ENCODE measurements at regions not wholly inside any gene's neighbourhood (a gene's known extent, or its start where the extent isn't known, plus 50 kb on each side); places are given as distances from the start of the nearest gene placed in this dataset.

- TF ChIP-seq SAP30 (IDR thresholded peaks at IDR 0.05; ENCODE audit: borderline replicate concordance, insufficient read depth, low read depth, low read length, poor library complexity, severe bottlenecking), result no peak
Measured at GRCh38 chr10:28922127-28922526, 244.8 kb downstream of the BAMBI start (continued).

- ATAC-seq, result no peak
- in situ Hi-C loops (cut with MboI), result no loop called here
Measured at GRCh38 chr10:28922861-28923260, 245.5 kb downstream of the BAMBI start.

More at GRCh38 chr10:28922861-28923260, 245.5 kb downstream of the BAMBI start:
- no peaks in the 10 kb centered on the region for H3K27me3 ChIP-seq (ENCODE audit: control insufficient read depth in 2 of 2, insufficient read depth in 2 of 2, low read length in 2 of 2)
- H2AFZ ChIP-seq (ENCODE audit: low read depth, low read length), result no peak overlapping the region
- H3K79me2 ChIP-seq (ENCODE audit: control insufficient read depth, insufficient read depth, low read length), result no peaks in the 10 kb centered on the region
- ChIA-PET CTCF (ENCODE audit: low intra/inter-chr PET ratio) (no interaction called here), POLR2A (interaction anchor here (0.9 kb wide), 1 partner anchor 61 kb away, joined by 3 read pairs; no protein-coding TSS in a partner anchor)
- no peak for DNase-seq (ENCODE audit: extremely low read depth in 1 of 4, low spot score in 3 of 4)
- H4K20me1 ChIP-seq (replicated peaks; ENCODE audit: control insufficient read depth, insufficient read depth, low read length), result no peaks in the 10 kb centered on the region
- TF ChIP-seq ZBTB34 (CRISPR knock-in tag; IDR thresholded peaks at IDR 0.05) (no peak), KHSRP (IDR thresholded peaks at IDR 0.05) (no peak), HMGN3 (IDR thresholded peaks at IDR 0.05; ENCODE audit: borderline replicate concordance, extremely low read depth, insufficient read length, low read depth, low read length) (no peak), CBX2 (IDR thresholded peaks at IDR 0.05; ENCODE audit: insufficient read depth, low read length, poor library complexity, severe bottlenecking) (no peak), DACH1 (IDR thresholded peaks at IDR 0.05; ENCODE audit: partially characterized antibody) (no peak), ELF4 (CRISPR knock-in tag; IDR thresholded peaks at IDR 0.05) (no peak), EHMT2 (IDR thresholded peaks at IDR 0.05) (no peak), RBBP5 (IDR thresholded peaks at IDR 0.05; ENCODE audit: borderline replicate concordance, insufficient read depth, low read length, poor library complexity, severe bottlenecking) (no peak)
- no peak overlapping the region for H3K4me2 ChIP-seq (ENCODE audit: insufficient read depth, low read length)
- no peak overlapping the region for H3K9ac ChIP-seq (ENCODE audit: insufficient read depth in 1 of 2, low read depth in 2 of 2, low read length in 2 of 2)
- intact Hi-C loops (cut with micrococcal nuclease), result no loop called here
- no peak overlapping the region for H3K4me3 ChIP-seq
- FAIRE-seq, result no peak
- H3K9me1 ChIP-seq (ENCODE audit: control insufficient read depth, insufficient read depth, low read length), result no peaks in the 10 kb centered on the region
- H3K27ac ChIP-seq (ENCODE audit: extremely low read depth, low read depth, low read length), result no peak overlapping the region
- peaks cover 0 to 5% of the 10 kb centered on the region in 2 experiments; a peak in 1 of 5 replicates for H3K4me1 ChIP-seq (replicated peaks in 1 of 2; ENCODE audit: control insufficient read depth in 2 of 2, insufficient read depth in 2 of 2, low read length in 2 of 2)
- no peaks in the 10 kb centered on the region for H3K36me3 ChIP-seq (ENCODE audit: control insufficient read depth, insufficient read depth, low read length)
- BruUV-seq (replicated peaks), result no TSS peak
- WGBS (ENCODE audit: insufficient coverage, low coverage, missing lambda C conversion rate), result 0% methylated on average over 2 of the region's 2 CpGs
- H3K9me3 ChIP-seq (replicated peaks; ENCODE audit: control insufficient read depth, insufficient read depth, low read depth, low read length), result no peaks in the 10 kb centered on the region
